GM13977 (cell line): ENCODE measurements at regions not wholly inside any gene's neighbourhood (a gene's known extent, or its start where the extent isn't known, plus 50 kb on each side); places are given as distances from the start of the nearest gene placed in this dataset.

Experiments
- DNase-seq: peaks from one replicate; pipeline ENCODE4 v3.0.0; 2012; ENCODE audit warnings: low spot score
- CTCF ChIP-seq: IDR thresholded peaks from 2 replicates; pipeline ENCODE4 v1.5.1; 2012; ENCODE audit warnings: mild to moderate bottlenecking, control low read depth; ENCODE audit not compliant: insufficient read depth; ENCODE audit errors: extremely low read depth, missing control alignments
- in situ Hi-C: fragments of 300-500 bp; cut with MboI; formaldehyde crosslinking; loops from one replicate; pipeline ENCODE4 v1.12.0; 2022; ENCODE audit warnings: low sequenced_read_pairs, low pct_unique_long_range_greater_than_20kb, mixed read lengths, inconsistent platforms; ENCODE audit not compliant: unreplicated experiment

- in situ Hi-C loops: no loop called here
- TF ChIP-seq CTCF: no peak
- no peak for DNase-seq
Measured at GRCh38 chr1:216820345-216820744, 97.1 kb upstream of the ESRRG start.

DNA sequence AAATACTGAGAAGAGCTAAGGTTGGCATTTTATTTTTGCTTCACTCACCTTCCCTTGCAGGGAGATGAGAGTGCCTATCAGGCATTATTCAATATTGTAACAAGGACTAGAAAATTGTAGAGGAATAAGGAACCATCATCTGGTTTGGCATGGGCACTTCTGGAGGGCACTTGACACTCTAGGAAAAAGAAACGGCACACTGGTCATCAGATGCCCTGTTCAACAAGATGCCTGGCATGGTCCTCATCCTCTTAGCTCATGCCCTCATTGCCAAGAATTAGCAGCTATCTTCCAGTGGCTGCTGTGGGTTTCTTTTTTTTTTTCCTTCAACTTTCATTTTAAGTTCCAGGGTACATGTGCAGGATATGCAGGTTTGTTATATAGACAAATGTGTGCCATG lies 95.1 kb upstream of the ESRRG start:
- no peak for TF ChIP-seq CTCF
- in situ Hi-C loops: no loop called here
- DNase-seq: no peak

DNA sequence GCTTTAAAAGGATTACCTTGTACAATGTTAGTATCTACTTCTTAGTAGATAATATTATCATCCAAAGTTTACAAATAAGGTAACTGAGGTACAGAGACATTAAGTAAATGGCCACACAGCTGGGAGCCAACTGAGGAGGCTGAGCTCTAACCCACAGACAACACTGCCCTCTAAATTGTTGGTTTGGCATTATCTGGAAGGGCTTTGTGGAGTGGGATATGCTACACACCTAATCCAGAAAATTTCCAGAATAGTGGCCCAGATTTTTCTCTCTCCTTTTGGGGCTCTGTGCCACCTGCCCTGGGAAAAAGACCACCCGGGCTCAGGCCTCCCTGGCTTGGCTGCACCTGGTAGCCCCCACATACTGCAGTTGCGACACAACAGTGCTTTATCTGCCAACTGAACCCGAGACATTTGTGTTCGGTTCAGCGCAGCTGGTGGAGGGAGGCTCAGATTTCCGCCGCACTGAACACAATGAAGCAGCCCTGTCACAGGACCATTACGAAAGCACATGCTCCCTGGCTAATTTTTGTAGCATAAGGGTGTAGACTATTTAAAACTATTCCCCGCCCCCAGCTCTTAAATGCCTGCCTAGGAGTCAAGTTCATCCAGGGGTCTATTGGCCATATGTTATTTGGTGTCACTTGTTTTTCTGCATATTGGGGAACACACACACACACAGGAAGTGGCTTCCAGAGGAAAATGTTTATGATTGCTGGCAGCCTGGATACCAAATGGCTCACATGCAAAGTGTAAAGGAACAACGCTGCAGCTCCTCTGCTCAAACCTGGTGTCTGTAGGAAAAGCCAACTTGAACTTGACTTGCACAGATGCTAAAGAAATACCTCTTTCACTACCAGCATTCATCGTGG lies 92.3 kb upstream of the ESRRG start:
- TF ChIP-seq CTCF: no peak
- in situ Hi-C loops: no loop called here
- no peak for DNase-seq

DNA sequence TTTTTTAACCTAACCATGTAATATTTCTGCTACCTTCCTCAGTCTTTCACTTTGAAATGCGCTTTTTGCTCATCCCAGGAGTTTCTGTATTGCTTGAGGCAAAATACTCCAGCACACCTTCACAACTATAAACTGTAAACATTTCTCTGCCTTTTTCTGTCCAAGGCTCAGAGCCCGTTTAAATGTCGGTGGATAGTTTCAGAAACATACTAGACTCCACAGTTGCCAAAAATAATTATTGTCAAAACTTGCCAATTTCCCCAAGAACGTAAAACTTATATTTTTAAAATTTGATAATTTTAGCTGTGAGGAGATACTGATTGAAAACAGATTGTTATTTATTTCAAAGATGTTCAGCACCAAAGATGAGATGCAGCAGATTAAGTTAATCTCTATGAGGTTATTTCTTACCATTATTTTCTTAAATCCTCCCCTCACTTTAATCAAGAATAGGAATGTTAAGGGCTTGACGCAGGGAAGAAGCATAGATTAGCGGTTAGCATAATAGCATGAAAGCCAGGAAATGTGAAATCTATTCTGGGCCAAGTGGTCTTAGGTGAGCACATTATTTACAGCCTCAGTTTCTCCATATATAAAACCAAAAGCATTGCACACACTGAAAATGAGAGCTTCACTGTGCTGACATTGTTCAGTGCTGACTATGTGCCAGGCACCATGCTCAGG lies 91.5 kb upstream of the ESRRG start:
- TF ChIP-seq CTCF: no peak
- in situ Hi-C loops: no loop called here
- DNase-seq: no peak

- DNase-seq: no peak
- in situ Hi-C loops: no loop called here
- no peak for TF ChIP-seq CTCF
Measured at GRCh38 chr1:216812966-216813365, 89.7 kb upstream of the ESRRG start.

DNA sequence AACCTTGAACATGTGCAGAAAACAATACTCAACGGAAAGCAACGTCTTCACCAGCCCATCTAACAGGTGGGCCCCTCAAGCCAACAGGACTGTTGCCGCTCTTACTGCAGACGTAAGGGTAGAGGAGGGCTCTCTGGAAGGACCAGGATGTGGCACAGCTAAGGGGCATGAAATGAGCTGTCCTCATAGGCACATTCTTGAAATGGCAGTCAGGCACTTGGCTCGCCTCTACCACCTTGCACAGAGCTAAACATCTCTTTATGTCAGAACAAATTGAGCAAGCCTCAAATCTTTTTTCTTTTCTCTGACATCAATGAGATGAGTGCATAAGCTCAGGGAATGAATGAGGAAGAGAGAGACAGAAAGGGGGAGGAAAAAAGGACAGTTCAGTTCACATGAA lies 86.4 kb upstream of the ESRRG start:
- no peak for DNase-seq
- in situ Hi-C loops: no loop called here
- TF ChIP-seq CTCF: no peak
